ENCODE measurements at regions not wholly inside any gene's neighbourhood (a gene's known extent, or its start where the extent isn't known, plus 50 kb on each side); places are given as distances from the start of the nearest gene placed in this dataset.

GRCh38 chr2:59566739-59567138, 986.7 kb downstream of the BCL11A start:
- H3K36me3 ChIP-seq (ENCODE audit: insufficient read depth, low read length) = no peaks in the 10 kb centered on the region
- no peaks in the 10 kb centered on the region for H3K9me3 Mint-ChIP-seq
- H3K4me3 Mint-ChIP-seq = no peak overlapping the region
- H3K27ac ChIP-seq (ENCODE audit: low read depth in 1 of 2, low read length in 2 of 2) = no peak overlapping the region
- TF ChIP-seq CTCF (IDR thresholded peaks at IDR 0.05) = no peak
- CTCF ChIA-PET = no interaction called here
- H3K4me1 Mint-ChIP-seq (ENCODE audit: low read depth) = no peaks in the 10 kb centered on the region
- H3K36me3 Mint-ChIP-seq (ENCODE audit: low read depth) = no peaks in the 10 kb centered on the region
- POLR2A ChIA-PET = no interaction called here
- no peak overlapping the region for H3K27ac Mint-ChIP-seq
- H3K4me1 ChIP-seq (ENCODE audit: insufficient read depth, low read length) = no peaks in the 10 kb centered on the region
- ATAC-seq (ENCODE audit: poor library complexity) = no peak
- no peak for DNase-seq
- intact Hi-C loops (cut with DNase I, micrococcal nuclease) = no loop called here
- no peaks in the 10 kb centered on the region for H3K27me3 Mint-ChIP-seq
- H3K9me3 ChIP-seq (ENCODE audit: control insufficient read depth in 1 of 2, insufficient read depth in 1 of 2, low read length in 2 of 2) = peaks cover 0 to 3% of the 10 kb centered on the region in 2 experiments
- H3K4me3 ChIP-seq (ENCODE audit: low read length) = no peak overlapping the region
- H3K27me3 ChIP-seq (ENCODE audit: control insufficient read depth in 1 of 2, insufficient read depth in 2 of 2, low read length in 2 of 2) = no peaks in the 10 kb centered on the region

- no peaks in the 10 kb centered on the region for H3K4me1 Mint-ChIP-seq (ENCODE audit: low read depth)
- no peaks in the 10 kb centered on the region for H3K9me3 Mint-ChIP-seq
- no peak overlapping the region for H3K27ac ChIP-seq (ENCODE audit: low read depth in 1 of 2, low read length in 2 of 2)
- intact Hi-C loops (cut with DNase I, micrococcal nuclease) = no loop called here
- H3K27me3 ChIP-seq (ENCODE audit: control insufficient read depth in 1 of 2, insufficient read depth in 2 of 2, low read length in 2 of 2) = no peaks in the 10 kb centered on the region
- CTCF ChIA-PET = no interaction called here
- H3K9me3 ChIP-seq (ENCODE audit: control insufficient read depth in 1 of 2, insufficient read depth in 1 of 2, low read length in 2 of 2) = no peaks in the 10 kb centered on the region
- no peak for DNase-seq
- ATAC-seq (ENCODE audit: poor library complexity) = no peak
- H3K36me3 ChIP-seq (ENCODE audit: insufficient read depth, low read length) = no peaks in the 10 kb centered on the region
- H3K27me3 Mint-ChIP-seq = no peaks in the 10 kb centered on the region
- no peak for TF ChIP-seq CTCF (IDR thresholded peaks at IDR 0.05)
- no peak overlapping the region for H3K27ac Mint-ChIP-seq
- POLR2A ChIA-PET = no interaction called here
- no peak overlapping the region for H3K4me3 ChIP-seq (ENCODE audit: low read length)
- H3K36me3 Mint-ChIP-seq (ENCODE audit: low read depth) = no peaks in the 10 kb centered on the region
- no peaks in the 10 kb centered on the region for H3K4me1 ChIP-seq (ENCODE audit: insufficient read depth, low read length)
- H3K4me3 Mint-ChIP-seq = no peak overlapping the region
Measured at GRCh38 chr2:59561281-59561680, 992.2 kb downstream of the BCL11A start.

- TF ChIP-seq CTCF (IDR thresholded peaks at IDR 0.05) = no peak
- no peak overlapping the region for H3K27ac ChIP-seq (ENCODE audit: low read depth in 1 of 2, low read length in 2 of 2)
- no peaks in the 10 kb centered on the region for H3K27me3 ChIP-seq (ENCODE audit: control insufficient read depth in 1 of 2, insufficient read depth in 2 of 2, low read length in 2 of 2)
- intact Hi-C loops (cut with DNase I, micrococcal nuclease) = no loop called here
- DNase-seq (no peak), ATAC-seq (ENCODE audit: poor library complexity) (no peak)
- Mint-ChIP-seq H3K27me3 (no peaks in the 10 kb centered on the region), H3K4me3 (no peak overlapping the region), H3K4me1 (ENCODE audit: low read depth) (no peaks in the 10 kb centered on the region), H3K36me3 (ENCODE audit: low read depth) (no peaks in the 10 kb centered on the region), H3K27ac (no peak overlapping the region), H3K9me3 (no peaks in the 10 kb centered on the region)
- H3K4me1 ChIP-seq (ENCODE audit: insufficient read depth, low read length) = no peaks in the 10 kb centered on the region
- ChIA-PET CTCF (no interaction called here), POLR2A (no interaction called here)
- H3K4me3 ChIP-seq (ENCODE audit: low read length) = no peak overlapping the region
- H3K9me3 ChIP-seq (ENCODE audit: control insufficient read depth in 1 of 2, insufficient read depth in 1 of 2, low read length in 2 of 2) = no peaks in the 10 kb centered on the region
- no peaks in the 10 kb centered on the region for H3K36me3 ChIP-seq (ENCODE audit: insufficient read depth, low read length)
Measured at GRCh38 chr2:59560769-59561168, 992.7 kb downstream of the BCL11A start.

All from CD4-positive, alpha-beta T cell (primary cell).